Heart left ventricle (tissue), 13 donors: ENCODE measurements at regions not wholly inside any gene's neighbourhood (a gene's known extent, or its start where the extent isn't known, plus 50 kb on each side); places are given as distances from the start of the nearest gene placed in this dataset.

Experiments used
- POLR2A ChIP-seq, 2 donors: fragments of 450-650 bp; IDR thresholded peaks; one replicate each; pipeline ENCODE4 v1.6.1; 2017; ENCODE audit warnings: antibody characterized with exemption in 2 of 2, mild to moderate bottlenecking in 2 of 2, moderate library complexity in 2 of 2
- TF ChIP-seq, protein P1 (sequence below), 12 donors: fragments of 200-600 bp; sonication (generic) in 4 of 12; IDR thresholded peaks; one replicate each; pipeline versions ENCODE4 v1.5.0 to v1.8.0; 2018 to 2022; ENCODE audit warnings: antibody characterized with exemption in 12 of 12, mild to moderate bottlenecking in 5 of 12
- donor health status: ischemic (EF 13 %, LVEDD 7.1; RV severe dilation, severe dysfunction).
- donor health status: DM: no; HTN: yes; CAD: no.
- donor health status: DM: no; HTN: no; CAD: no.
- donor health status: ischemic (EF 25% LVEDD 6.9; RV normal size, moderate dysfunction).
- donor health status: ischemic (EF 25% LVEDD 5.7; RV mildly dilated, moderate dysfunction).
- donor health status: ischemic (EF 35%, LVEDD 5.7; RV mildly dilated, moderate dysfunction).
- donor health status: nonischemic (EF 11% LVEDD 7.7; RV severe dilation, severe dysfunction).
- donor health status: DM: yes; HTN: yes; CAD: no.
- donor health status: PGD.
- donor health status: ischemic (EF 29% LVEDD 5.4; RV normal size, mild dysfunction).
- donor health status: nonischemic (EF 23%, LVEDD 6.1; RV moderate dilation, normal function).

DNA sequence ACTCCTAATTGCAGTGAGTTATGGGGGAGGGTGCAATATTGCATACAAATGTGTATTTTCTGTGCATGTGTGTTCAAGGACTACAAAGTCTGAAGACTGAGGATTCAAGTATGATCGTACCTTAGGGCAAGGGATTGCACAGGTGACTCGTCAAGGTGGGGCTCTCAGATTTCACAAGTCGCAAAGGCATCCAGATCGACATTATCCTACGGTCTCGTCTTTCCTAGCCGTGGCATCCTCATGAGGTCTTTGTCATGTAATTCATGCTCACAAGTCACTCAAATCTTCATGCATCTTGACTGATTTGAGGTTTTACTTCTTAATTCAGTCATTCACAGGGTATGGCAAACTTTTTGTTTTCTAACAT lies 191.4 kb upstream of the HES1 start:
- no peak for TF ChIP-seq POLR2A (IDR thresholded peaks at IDR 0.05)
- TF ChIP-seq, protein P1, sequence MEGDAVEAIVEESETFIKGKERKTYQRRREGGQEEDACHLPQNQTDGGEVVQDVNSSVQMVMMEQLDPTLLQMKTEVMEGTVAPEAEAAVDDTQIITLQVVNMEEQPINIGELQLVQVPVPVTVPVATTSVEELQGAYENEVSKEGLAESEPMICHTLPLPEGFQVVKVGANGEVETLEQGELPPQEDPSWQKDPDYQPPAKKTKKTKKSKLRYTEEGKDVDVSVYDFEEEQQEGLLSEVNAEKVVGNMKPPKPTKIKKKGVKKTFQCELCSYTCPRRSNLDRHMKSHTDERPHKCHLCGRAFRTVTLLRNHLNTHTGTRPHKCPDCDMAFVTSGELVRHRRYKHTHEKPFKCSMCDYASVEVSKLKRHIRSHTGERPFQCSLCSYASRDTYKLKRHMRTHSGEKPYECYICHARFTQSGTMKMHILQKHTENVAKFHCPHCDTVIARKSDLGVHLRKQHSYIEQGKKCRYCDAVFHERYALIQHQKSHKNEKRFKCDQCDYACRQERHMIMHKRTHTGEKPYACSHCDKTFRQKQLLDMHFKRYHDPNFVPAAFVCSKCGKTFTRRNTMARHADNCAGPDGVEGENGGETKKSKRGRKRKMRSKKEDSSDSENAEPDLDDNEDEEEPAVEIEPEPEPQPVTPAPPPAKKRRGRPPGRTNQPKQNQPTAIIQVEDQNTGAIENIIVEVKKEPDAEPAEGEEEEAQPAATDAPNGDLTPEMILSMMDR (IDR thresholded peaks at IDR 0.05) = no peak
